HCEC 1CT (cell line): ENCODE measurements at regions not wholly inside any gene's neighbourhood (a gene's known extent, or its start where the extent isn't known, plus 50 kb on each side); places are given as distances from the start of the nearest gene placed in this dataset.

Experiments
- DNase-seq: peaks from one replicate; pipeline ENCODE4 v3.0.0-alpha.2; 2017

- no peak for DNase-seq
Measured at GRCh38 chr4:180805101-180805500, 1438.1 kb upstream of the TENM3 start.

GRCh38 chr4:180808862-180809261, 1434.3 kb upstream of the TENM3 start:
- no peak for DNase-seq

- no peak for DNase-seq
Measured at GRCh38 chr4:180809439-180809838, 1433.8 kb upstream of the TENM3 start.

- DNase-seq: no peak
Measured at GRCh38 chr4:180810581-180810980, 1432.6 kb upstream of the TENM3 start.

- no peak for DNase-seq
Measured at GRCh38 chr4:180811556-180811955, 1431.6 kb upstream of the TENM3 start.

GRCh38 chr4:180812783-180813182, 1430.4 kb upstream of the TENM3 start:
- no peak for DNase-seq

GRCh38 chr4:180814875-180815417, 1428.3 kb upstream of the TENM3 start:
- DNase-seq: no peak

- no peak for DNase-seq
Measured at GRCh38 chr4:180817529-180817928, 1425.7 kb upstream of the TENM3 start.

GRCh38 chr4:180823108-180823507, 1420.1 kb upstream of the TENM3 start:
- no peak for DNase-seq

GRCh38 chr4:180827232-180828009, 1415.8 kb upstream of the TENM3 start:
- DNase-seq: peak; percentile 1

- peak; percentile 41 for DNase-seq
Measured at GRCh38 chr4:180828455-180829018, 1414.7 kb upstream of the TENM3 start.

- DNase-seq: no peak
Measured at GRCh38 chr4:180832073-180832472, 1411.1 kb upstream of the TENM3 start.

- no peak for DNase-seq
Measured at GRCh38 chr4:180840142-180840541, 1403.1 kb upstream of the TENM3 start.

- DNase-seq: no peak
Measured at GRCh38 chr4:180850318-180850940, 1392.8 kb upstream of the TENM3 start.

GRCh38 chr4:180852738-180853137, 1390.5 kb upstream of the TENM3 start:
- no peak for DNase-seq

GRCh38 chr4:180855184-180855583, 1388.0 kb upstream of the TENM3 start:
- DNase-seq: no peak

- no peak for DNase-seq
Measured at GRCh38 chr4:180860089-180860720, 1383.0 kb upstream of the TENM3 start.

GRCh38 chr4:180861651-180862050, 1381.6 kb upstream of the TENM3 start:
- no peak for DNase-seq

GRCh38 chr4:180866933-180867643, 1376.1 kb upstream of the TENM3 start:
- no peak for DNase-seq

- DNase-seq: no peak
Measured at GRCh38 chr4:180870623-180871022, 1372.6 kb upstream of the TENM3 start.

GRCh38 chr4:180898305-180898704, 1344.9 kb upstream of the TENM3 start:
- DNase-seq: no peak

- DNase-seq: no peak
Measured at GRCh38 chr4:180900781-180901180, 1342.4 kb upstream of the TENM3 start.

GRCh38 chr4:180909279-180909678, 1333.9 kb upstream of the TENM3 start:
- DNase-seq: no peak
